HepG2 (cell line): ENCODE measurements at regions not wholly inside any gene's neighbourhood (a gene's known extent, or its start where the extent isn't known, plus 50 kb on each side); places are given as distances from the start of the nearest gene placed in this dataset.

Source experiments
- ATAC-seq: fragments of 200-7000 bp; cut with Tn5 transposase; 3 replicates; pipeline ENCODE4 v1.9.1; 2020; ENCODE audit warnings: mild to moderate bottlenecking, moderate library complexity
- BruUV-seq: library from RNA; stranded (reverse); fragments of 400-500 nt; replicated peaks from 2 replicates; lab custom pipeline; 2021; lab: Mats Ljungman, UMichigan
- CTCF ChIA-PET: fragments of 300-600 bp; formaldehyde crosslinking; extraction: SDS; loops from one replicate; lab custom pipeline; 2021; ENCODE audit warnings: low total read pairs, inconsistent platforms, low intra/inter-chr PET ratio; lab: Yijun Ruan, JAX
- POLR2A ChIA-PET: fragments of 350-600 bp; sonication (Branson Sonifier 250); formaldehyde crosslinking; loops from one replicate; lab custom pipeline; 2020; ENCODE audit warnings: antibody characterized with exemption, inconsistent platforms; lab: Yijun Ruan, JAX
- DNase-seq: peaks from one replicate; pipeline ENCODE4 v3.0.0-alpha.2; 2015; ENCODE audit warnings: low spot score
- FAIRE-seq: peaks from 3 replicates; lab custom pipeline; 2011; peaks lifted over from hg19 to GRCh38; lab: Jason Lieb, UNC
- H2AFZ ChIP-seq: one replicate; pipeline ENCODE4 v1.6.1; 2011; ENCODE audit warnings: low read length, inconsistent platforms
- H3K27ac ChIP-seq: fragments of 300-600 bp; 3 replicates; pipeline ENCODE4 v1.8.0; 2011; ENCODE audit warnings: mixed run types, mild to moderate bottlenecking, mixed read lengths, low read length, inconsistent platforms; ENCODE audit not compliant: insufficient read depth; ENCODE audit errors: extremely low read length
- H3K27me3 ChIP-seq, 2 experiments: fragments of 200-600 bp in 1 of 2; 2 replicates in 1 of 2; 3 replicates in 1 of 2; pipeline versions ENCODE4 v1.6.0 to v1.8.0; 2011; ENCODE audit warnings: low read length in 2 of 2, mild to moderate bottlenecking in 2 of 2, moderate library complexity in 2 of 2, inconsistent platforms in 1 of 2; ENCODE audit not compliant: insufficient read depth in 2 of 2, control insufficient read depth in 1 of 2
- H3K36me3 ChIP-seq, 2 experiments: fragments of 200-600 bp in 1 of 2; replicated peaks in 1 of 2; 2 replicates in 1 of 2; 3 replicates in 1 of 2; pipeline versions ENCODE4 v1.5.1 to v1.8.0; 2011; ENCODE audit warnings: low read length in 2 of 2, inconsistent platforms in 1 of 2; ENCODE audit not compliant: insufficient read depth in 2 of 2, control insufficient read depth in 1 of 2
- H3K4me1 ChIP-seq: 2 replicates; pipeline ENCODE4 v1.5.1; 2012; ENCODE audit warnings: low read length, inconsistent platforms; ENCODE audit not compliant: insufficient read depth
- H3K4me2 ChIP-seq: 2 replicates; pipeline ENCODE4 v1.6.0; 2011; ENCODE audit warnings: low read depth, low read length, inconsistent platforms
- H3K4me3 ChIP-seq, 3 experiments: fragments of 200-600 bp in 1 of 3; sonication (generic), shearing (Covaris generic) in 1 of 3; replicated peaks in 1 of 3; 2 replicates each; pipeline ENCODE4 v1.5.1; 2011 to 2016; ENCODE audit warnings: low read length in 3 of 3, inconsistent platforms in 2 of 3, low read depth in 2 of 3, mild to moderate bottlenecking in 2 of 3, control low read depth in 1 of 3, mixed read lengths in 1 of 3; ENCODE audit not compliant: insufficient read depth in 1 of 3
- H3K79me2 ChIP-seq: one replicate; pipeline ENCODE4 v1.6.1; 2011; ENCODE audit warnings: low read length, inconsistent platforms; ENCODE audit not compliant: insufficient read depth
- H3K9ac ChIP-seq: 2 replicates; pipeline ENCODE4 v1.6.0; 2011; ENCODE audit warnings: mild to moderate bottlenecking, low read depth, low read length, inconsistent platforms; ENCODE audit not compliant: insufficient read depth
- H3K9me3 ChIP-seq: 2 replicates; pipeline ENCODE4 v1.5.1; 2012; ENCODE audit warnings: mild to moderate bottlenecking, low read length
- H4K20me1 ChIP-seq: 2 replicates; pipeline ENCODE4 v1.6.0; 2011; ENCODE audit warnings: inconsistent platforms, mild to moderate bottlenecking, low read length, moderate library complexity; ENCODE audit not compliant: insufficient read depth
- CEBPB ChIP-seq: IDR thresholded peaks from 2 replicates; pipeline ENCODE4 v1.6.1; 2011; ENCODE audit warnings: low read depth, low read length, improper control_type of control experiment, borderline replicate concordance
- KLF16 ChIP-seq, 2 experiments: sonication (generic) in 1 of 2; formaldehyde crosslinking in 1 of 2; IDR thresholded peaks; 2 replicates each; pipeline versions ENCODE4 v1.6.1 to v1.8.0; 2016 to 2023; ENCODE audit warnings: missing genetic modification reagents in 2 of 2, missing compliant biosample characterization in 1 of 2
- PAX8 ChIP-seq: sonication (generic); formaldehyde crosslinking; IDR thresholded peaks from 2 replicates; pipeline ENCODE4 v1.8.0; 2022; ENCODE audit warnings: mild to moderate bottlenecking, missing genetic modification reagents, borderline replicate concordance
- POLR2G ChIP-seq: fragments of 200-400 bp; formaldehyde crosslinking; IDR thresholded peaks from 2 replicates; pipeline ENCODE4 v1.6.1; 2018; ENCODE audit warnings: mild to moderate bottlenecking, low read depth, low read length, moderate library complexity
- SNAI1 ChIP-seq: sonication (generic); formaldehyde crosslinking; IDR thresholded peaks from 2 replicates; pipeline ENCODE4 v1.5.0; 2020; ENCODE audit warnings: mild to moderate bottlenecking, missing genetic modification reagents, borderline replicate concordance
- SNAPC5 ChIP-seq: sonication (generic); formaldehyde crosslinking; IDR thresholded peaks from 2 replicates; pipeline ENCODE4 v1.8.1; 2023; ENCODE audit warnings: mild to moderate bottlenecking, missing genetic modification reagents, borderline replicate concordance
- TARDBP ChIP-seq: sonication (generic); formaldehyde crosslinking; IDR thresholded peaks from 2 replicates; pipeline ENCODE4 v1.8.0; 2022; ENCODE audit warnings: mild to moderate bottlenecking, missing genetic modification reagents
- ZBTB43 ChIP-seq: sonication (generic); formaldehyde crosslinking; conservative IDR thresholded peaks from 2 replicates; pipeline ENCODE4 v1.4.0; 2020; ENCODE audit warnings: missing genetic modification reagents
- ZBTB46 ChIP-seq: sonication (generic); formaldehyde crosslinking; IDR thresholded peaks from 2 replicates; pipeline ENCODE4 v1.4.0; 2020; ENCODE audit warnings: mild to moderate bottlenecking, missing genetic modification reagents, borderline replicate concordance
- ZFP91 ChIP-seq: sonication (generic); formaldehyde crosslinking; IDR thresholded peaks from 2 replicates; pipeline ENCODE4 v1.9.0; 2022; ENCODE audit warnings: missing genetic modification reagents, mild to moderate bottlenecking, borderline replicate concordance
- ZNF224 ChIP-seq: sonication (generic); formaldehyde crosslinking; IDR thresholded peaks from 2 replicates; pipeline ENCODE4 v1.5.0; 2020; ENCODE audit warnings: mild to moderate bottlenecking, missing genetic modification reagents
- ZNF367 ChIP-seq: sonication (generic); formaldehyde crosslinking; IDR thresholded peaks from 2 replicates; pipeline ENCODE4 v1.4.0; 2020; ENCODE audit warnings: missing genetic modification reagents, borderline replicate concordance
- ZZZ3 ChIP-seq: sonication (generic); formaldehyde crosslinking; IDR thresholded peaks from 2 replicates; pipeline ENCODE4 v1.4.0; 2020; ENCODE audit warnings: missing genetic modification reagents, mild to moderate bottlenecking, borderline replicate concordance
- WGBS: methylation state at CpG from one replicate; pipeline ENCODE4 v1.1.6; 2017; ENCODE audit warnings: low lambda C conversion rate; 5-methylcytosine and 5-hydroxymethylcytosine counted together
- in situ Hi-C: cut with HindIII; loops from 2 replicates; pipeline ENCODE4 v1.10.0; 2017; ENCODE audit warnings: low pct_unique_long_range_greater_than_20kb; ENCODE audit not compliant: extremely low pct_ligation_motif_present
- intact Hi-C: fragments of 100-400 bp; cut with micrococcal nuclease; formaldehyde crosslinking; loops from one replicate; pipeline ENCODE4 v1.10.0; 2022; ENCODE audit not compliant: unreplicated experiment

- Histone ChIP-seq H3K9ac (no peak overlapping the region), H3K4me3 (no peak overlapping the region), H3K27me3 (peaks cover 0 to 3% of the 10 kb centered on the region in 2 experiments; a peak in 1 of 5 replicates), H3K4me2 (no peak overlapping the region), H3K9me3 (no peaks in the 10 kb centered on the region), H3K79me2 (no peaks in the 10 kb centered on the region), H2AFZ (no peak overlapping the region), H4K20me1 (no peaks in the 10 kb centered on the region), H3K36me3 (no peaks in the 10 kb centered on the region), H3K4me1 (no peaks in the 10 kb centered on the region), H3K27ac (no peak overlapping the region)
- 18% methylated on average over 8 of the region's 8 CpGs for WGBS
- in situ Hi-C loops, result no loop called here
- intact Hi-C loops, result no loop called here
- ChIA-PET POLR2A (no interaction called here), CTCF (no interaction called here)
- DNase-seq (no peak), ATAC-seq (no peak), FAIRE-seq (no peak)
- peak; percentile 29; the same call in 1 of the 2 replicates for TF ChIP-seq CEBPB
- no peak for TF ChIP-seq ZZZ3 (CRISPR knock-in tag)
- BruUV-seq, result no TSS peak
These were observed 77.0 kb upstream of the HS3ST4 start for GRCh38 chr16:25614716-25615265.

GRCh38 chr16:25613931-25614330, 77.8 kb upstream of the HS3ST4 start:
- in situ Hi-C loops (no loop called here), intact Hi-C loops (no loop called here)
- H3K79me2 ChIP-seq, result no peaks in the 10 kb centered on the region
- no peak overlapping the region for H2AFZ ChIP-seq
- ChIA-PET CTCF (no interaction called here), POLR2A (no interaction called here)
- H3K4me3 ChIP-seq, result no peak overlapping the region
- no peak for DNase-seq
- peaks cover 0 to 3% of the 10 kb centered on the region in 2 experiments; a peak in 1 of 5 replicates for H3K27me3 ChIP-seq
- H3K36me3 ChIP-seq, result no peaks in the 10 kb centered on the region
- no peaks in the 10 kb centered on the region for H4K20me1 ChIP-seq
- no peak overlapping the region for H3K9ac ChIP-seq
- no TSS peak for BruUV-seq
- no peaks in the 10 kb centered on the region for H3K9me3 ChIP-seq
- no peaks in the 10 kb centered on the region for H3K4me1 ChIP-seq
- 28% methylated on average over 5 of the region's 5 CpGs for WGBS
- FAIRE-seq, result no peak
- H3K27ac ChIP-seq, result no peak overlapping the region
- H3K4me2 ChIP-seq, result no peak overlapping the region
- no peak for ATAC-seq
- no peak for TF ChIP-seq ZNF367 (CRISPR knock-in tag)
- TF ChIP-seq ZBTB43, result no peak
- TF ChIP-seq PAX8 (CRISPR knock-in tag), result no peak
- no peak for TF ChIP-seq ZBTB46 (CRISPR knock-in tag)
- TF ChIP-seq KLF16 (CRISPR knock-in tag; IDR thresholded peaks at IDR 0.05), result no peak
- no peak for TF ChIP-seq SNAPC5 (CRISPR knock-in tag)
- TF ChIP-seq SNAI1 (CRISPR knock-in tag), result no peak
- TF ChIP-seq TARDBP, result no peak
- no peak for TF ChIP-seq POLR2G
- TF ChIP-seq ZFP91, result no peak
- no peak for TF ChIP-seq ZNF224 (CRISPR knock-in tag)
